ENCODE measurements at regions not wholly inside any gene's neighbourhood (a gene's known extent, or its start where the extent isn't known, plus 50 kb on each side); places are given as distances from the start of the nearest gene placed in this dataset.
A peak's percentile ranks its signal among the peaks of the same experiment; 100 is the strongest.

DNA sequence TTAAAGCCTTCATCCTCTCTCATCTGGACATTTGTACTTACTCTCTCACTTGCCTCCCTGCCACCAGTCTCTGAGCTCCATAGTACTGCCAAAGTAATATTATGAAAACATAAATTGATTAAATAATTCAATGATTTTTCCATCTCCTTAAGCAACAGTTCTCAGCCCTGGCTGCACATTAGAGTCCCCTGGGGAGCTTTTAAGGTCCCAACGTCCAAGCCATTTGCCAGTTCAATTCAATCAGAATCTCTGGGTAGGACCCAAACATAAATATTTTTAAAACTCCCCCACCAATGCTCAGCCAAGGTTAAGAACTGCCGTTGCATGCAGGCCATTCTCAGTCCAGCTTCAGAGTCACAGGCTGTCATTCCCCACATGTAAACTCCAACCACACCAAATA is 114.4 kb upstream of the BMAL1 start (continued):
- no peak for TF ChIP-seq ZNF146 (CRISPR knock-in tag; IDR thresholded peaks at IDR 0.05; ENCODE audit: unreplicated experiment)

DNA sequence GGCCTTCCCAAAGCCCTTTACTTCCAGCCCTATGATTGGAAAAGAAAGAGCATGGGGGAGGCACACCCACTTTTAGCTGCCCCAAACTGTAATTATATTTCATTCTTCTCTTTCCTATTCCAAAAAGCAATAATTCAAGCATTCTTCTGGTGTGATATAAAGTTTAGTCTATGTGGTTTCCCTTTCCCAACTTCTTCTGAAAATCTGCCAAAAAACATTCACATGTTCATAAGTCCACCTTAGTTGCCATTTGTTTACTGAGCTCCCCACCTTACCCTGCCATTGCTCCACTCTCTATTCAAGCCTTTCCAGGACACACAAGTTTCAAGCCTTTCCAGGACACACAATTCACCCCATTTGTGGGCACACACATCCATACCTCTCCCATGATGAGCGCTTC is 111.6 kb upstream of the BMAL1 start:
- FAIRE-seq: no peak
- no peak for ATAC-seq
- TF ChIP-seq FOS (IDR thresholded peaks at IDR 0.05; ENCODE audit: extremely low read depth, insufficient read length) (no peak), E2F3 (CRISPR knock-in tag; IDR thresholded peaks at IDR 0.05) (no peak), NBN (IDR thresholded peaks at IDR 0.05; ENCODE audit: low read depth) (no peak), KAT7 (CRISPR knock-in tag; IDR thresholded peaks at IDR 0.05; ENCODE audit: borderline replicate concordance) (no peak)
- POLR2A ChIA-PET: no interaction called here
- H2AFZ ChIP-seq (ENCODE audit: low read depth, low read length): no peak overlapping the region
- H3K27ac ChIP-seq (ENCODE audit: extremely low read depth, low read depth, low read length): no peak overlapping the region
- 0% methylated on average over 1 of the region's 1 CpG for WGBS (ENCODE audit: insufficient coverage, low coverage, missing lambda C conversion rate)
- CTCF ChIA-PET (ENCODE audit: low intra/inter-chr PET ratio): no interaction called here
- no peak overlapping the region for H3K4me3 ChIP-seq
- no peaks in the 10 kb centered on the region for H3K9me1 ChIP-seq (ENCODE audit: control insufficient read depth, insufficient read depth, low read length)
- no peak overlapping the region for H3K9ac ChIP-seq (ENCODE audit: insufficient read depth in 1 of 2, low read depth in 2 of 2, low read length in 2 of 2)
- H3K27me3 ChIP-seq (ENCODE audit: control insufficient read depth in 2 of 2, insufficient read depth in 2 of 2, low read length in 2 of 2): peaks cover 7 to 24% of the 10 kb centered on the region in 2 experiments
- intact Hi-C loops (cut with micrococcal nuclease) (no loop called here), in situ Hi-C loops (cut with MboI) (no loop called here)
- H4K20me1 ChIP-seq (replicated peaks; ENCODE audit: control insufficient read depth, insufficient read depth, low read length): no peaks in the 10 kb centered on the region
- BruUV-seq (replicated peaks): no TSS peak
- no peak for DNase-seq (ENCODE audit: extremely low read depth in 1 of 4, low spot score in 3 of 4)
- no peaks in the 10 kb centered on the region for H3K36me3 ChIP-seq (ENCODE audit: control insufficient read depth, insufficient read depth, low read length)
- H3K4me2 ChIP-seq (ENCODE audit: insufficient read depth, low read length): no peak overlapping the region
- H3K9me3 ChIP-seq (replicated peaks; ENCODE audit: control insufficient read depth, insufficient read depth, low read depth, low read length): no peaks in the 10 kb centered on the region
- H3K4me1 ChIP-seq (replicated peaks in 1 of 2; ENCODE audit: control insufficient read depth in 2 of 2, insufficient read depth in 2 of 2, low read length in 2 of 2): no peaks in the 10 kb centered on the region
- H3K79me2 ChIP-seq (ENCODE audit: control insufficient read depth, insufficient read depth, low read length): no peaks in the 10 kb centered on the region

DNA sequence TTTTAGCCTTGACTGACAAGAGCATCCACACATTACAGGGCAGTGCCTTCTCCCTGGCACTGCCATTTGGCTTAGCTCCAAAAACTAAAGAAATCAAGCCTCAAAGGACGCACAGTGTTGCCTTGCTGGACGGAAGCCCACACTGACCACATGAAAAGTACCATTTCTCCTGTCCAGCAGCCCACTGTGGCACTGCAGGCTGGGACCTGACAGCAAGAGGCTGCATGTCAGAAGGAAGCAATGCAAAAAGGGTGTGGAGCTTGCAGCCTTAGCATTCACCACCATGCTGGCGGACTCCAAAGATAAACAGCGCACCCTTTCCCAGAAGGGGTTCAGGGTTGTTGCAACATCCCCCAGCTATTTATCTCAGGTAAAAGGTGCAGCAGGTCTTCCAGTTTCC is 109.3 kb upstream of the BMAL1 start:
- Histone ChIP-seq H3K27me3 (ENCODE audit: control insufficient read depth in 2 of 2, insufficient read depth in 2 of 2, low read length in 2 of 2) (peaks cover 5 to 25% of the 10 kb centered on the region in 2 experiments; a peak in 4 of 5 replicates), H3K4me2 (ENCODE audit: insufficient read depth, low read length) (no peak overlapping the region), H3K9me3 (replicated peaks; ENCODE audit: control insufficient read depth, insufficient read depth, low read depth, low read length) (no peaks in the 10 kb centered on the region), H4K20me1 (replicated peaks; ENCODE audit: control insufficient read depth, insufficient read depth, low read length) (no peaks in the 10 kb centered on the region), H3K36me3 (ENCODE audit: control insufficient read depth, insufficient read depth, low read length) (no peaks in the 10 kb centered on the region), H3K4me1 (replicated peaks in 1 of 2; ENCODE audit: control insufficient read depth in 2 of 2, insufficient read depth in 2 of 2, low read length in 2 of 2) (no peaks in the 10 kb centered on the region), H3K4me3 (no peak overlapping the region), H3K79me2 (ENCODE audit: control insufficient read depth, insufficient read depth, low read length) (no peaks in the 10 kb centered on the region), H3K27ac (ENCODE audit: extremely low read depth, low read depth, low read length) (no peak overlapping the region), H3K9ac (ENCODE audit: insufficient read depth in 1 of 2, low read depth in 2 of 2, low read length in 2 of 2) (no peak overlapping the region), H3K9me1 (ENCODE audit: control insufficient read depth, insufficient read depth, low read length) (no peaks in the 10 kb centered on the region), H2AFZ (ENCODE audit: low read depth, low read length) (no peak overlapping the region)
- FAIRE-seq: no peak
- POLR2A ChIA-PET: interaction anchor here (0.7 to 1.5 kb wide), 2 partner anchors 23 to 214 kb away, joined by 3 to 4 read pairs; no protein-coding TSS in a partner anchor
- intact Hi-C loops (cut with micrococcal nuclease) (no loop called here), in situ Hi-C loops (cut with MboI) (no loop called here)
- TF ChIP-seq SRSF1 (IDR thresholded peaks at IDR 0.05; ENCODE audit: low read depth, low read length): no peak
- TF ChIP-seq HLTF (IDR thresholded peaks at IDR 0.05): no peak
- no peak for TF ChIP-seq TSC22D4 (tag; IDR thresholded peaks at IDR 0.05)
- peak; percentile 37; the same call in 1 of the 2 replicates for TF ChIP-seq NFIC (IDR thresholded peaks at IDR 0.05)
- BruUV-seq (replicated peaks): no TSS peak
- CTCF ChIA-PET (ENCODE audit: low intra/inter-chr PET ratio): interaction anchor here (0.6 kb wide), 1 partner anchor 18 kb away, joined by 3 read pairs; no protein-coding TSS in a partner anchor
- no peak for ATAC-seq
- no peak for DNase-seq (ENCODE audit: extremely low read depth in 1 of 4, low spot score in 3 of 4)
- 0% methylated on average over 4 of the region's 4 CpGs for WGBS (ENCODE audit: insufficient coverage, low coverage, missing lambda C conversion rate)
